H1 (cell line): ENCODE measurements at regions not wholly inside any gene's neighbourhood (a gene's known extent, or its start where the extent isn't known, plus 50 kb on each side); places are given as distances from the start of the nearest gene placed in this dataset.

Experiments used
- CTCF ChIA-PET: fragments of 300-600 bp; sonication (Branson Sonifier 250); formaldehyde crosslinking; loops from one replicate; lab custom pipeline; 2021; ENCODE audit not compliant: partially characterized antibody; lab: Charles Lee
- POLR2A ChIA-PET: fragments of 300-600 bp; sonication (Branson Sonifier 250); formaldehyde crosslinking; loops from one replicate; lab custom pipeline; 2021; ENCODE audit warnings: inconsistent platforms; ENCODE audit not compliant: partially characterized antibody; lab: Charles Lee
- DNase-seq, 2 experiments: peaks; one replicate each; pipeline versions ENCODE4 v3.0.0 to v3.0.0-alpha.2; 2010 to 2022; ENCODE audit warnings: low spot score in 2 of 2, low read depth in 1 of 2, mixed read lengths in 1 of 2
- FAIRE-seq: peaks from 2 replicates; lab custom pipeline; 2011; peaks lifted over from hg19 to GRCh38; lab: Jason Lieb, UNC
- H2AFZ ChIP-seq: 2 replicates; pipeline ENCODE4 v1.8.1; 2012; ENCODE audit warnings: low read length, inconsistent platforms
- H2AK5ac ChIP-seq: 2 replicates; pipeline ENCODE4 v1.6.1; 2013; ENCODE audit warnings: low read depth, low read length
- H2BK120ac ChIP-seq: replicated peaks from 2 replicates; pipeline ENCODE3; 2013; ENCODE audit warnings: low read depth, low read length, inconsistent platforms
- H2BK12ac ChIP-seq: 2 replicates; pipeline ENCODE4 v1.6.1; 2013; ENCODE audit warnings: low read depth, low read length
- H2BK15ac ChIP-seq: 2 replicates; pipeline ENCODE4 v1.6.1; 2013; ENCODE audit warnings: low read length
- H2BK20ac ChIP-seq: 2 replicates; pipeline ENCODE4 v1.6.1; 2013; ENCODE audit warnings: low read length
- H2BK5ac ChIP-seq: 2 replicates; pipeline ENCODE4 v1.6.1; 2013; ENCODE audit warnings: low read depth, low read length
- H3K14ac ChIP-seq: 2 replicates; pipeline ENCODE4 v1.6.1; 2013; ENCODE audit warnings: inconsistent platforms; ENCODE audit not compliant: insufficient read length
- H3K18ac ChIP-seq: 2 replicates; pipeline ENCODE4 v1.6.1; 2013; ENCODE audit warnings: low read length; ENCODE audit errors: extremely low read depth
- H3K23ac ChIP-seq: 2 replicates; pipeline ENCODE4 v1.6.1; 2013; ENCODE audit warnings: inconsistent platforms; ENCODE audit not compliant: insufficient read length
- H3K23me2 ChIP-seq: 2 replicates; pipeline ENCODE4 v1.6.1; 2013; ENCODE audit warnings: low read depth, low read length
- H3K27ac ChIP-seq: 2 replicates; pipeline ENCODE4 v1.6.1; 2011; ENCODE audit warnings: low read depth, low read length, inconsistent platforms
- H3K27me3 ChIP-seq, 4 experiments: replicated peaks in 1 of 4; 1 replicate in 1 of 4; 2 replicates in 3 of 4; pipeline versions ENCODE4 v1.6.1 to v1.8.1; 2011 to 2013; ENCODE audit warnings: low read length in 3 of 4, mild to moderate bottlenecking in 3 of 4, inconsistent platforms in 2 of 4, mixed read lengths in 2 of 4, moderate library complexity in 1 of 4; ENCODE audit not compliant: control insufficient read depth in 3 of 4, insufficient read depth in 3 of 4; ENCODE audit errors: extremely low read depth in 1 of 4
- H3K36me3 ChIP-seq, 4 experiments: 2 replicates each; pipeline versions ENCODE4 v1.6.1 to v1.8.1; 2011 to 2013; ENCODE audit warnings: mild to moderate bottlenecking in 4 of 4, low read length in 3 of 4, moderate library complexity in 2 of 4, control low read depth in 1 of 4, inconsistent platforms in 1 of 4; ENCODE audit not compliant: insufficient read depth in 4 of 4, control insufficient read depth in 2 of 4
- H3K4ac ChIP-seq: replicated peaks from 2 replicates; pipeline ENCODE3; 2013; ENCODE audit warnings: low read length, low read depth, mixed read lengths, inconsistent platforms; ENCODE audit not compliant: insufficient read length
- H3K4me1 ChIP-seq, 4 experiments: replicated peaks in 1 of 4; 1 replicate in 1 of 4; 2 replicates in 3 of 4; pipeline versions ENCODE4 v1.6.1 to v1.8.1; 2011 to 2013; ENCODE audit warnings: low read length in 3 of 4, inconsistent platforms in 2 of 4, mixed read lengths in 1 of 4; ENCODE audit not compliant: insufficient read depth in 4 of 4, control insufficient read depth in 3 of 4
- H3K4me2 ChIP-seq, 2 experiments: 2 replicates each; pipeline versions ENCODE4 v1.6.1 to v1.8.1; 2011 to 2013; ENCODE audit warnings: low read depth in 2 of 2, low read length in 2 of 2, control low read depth in 1 of 2, inconsistent platforms in 1 of 2, mild to moderate bottlenecking in 1 of 2; ENCODE audit not compliant: insufficient read depth in 1 of 2
- H3K4me3 ChIP-seq, 4 experiments: fragments of 200-600, 300-600 bp in 1 of 4; sonication (generic), shearing (Covaris generic), sonication (Bioruptor Twin) in 1 of 4; 2 replicates each; pipeline versions ENCODE4 v1.5.1 to v1.8.1; 2011 to 2016; ENCODE audit warnings: low read length in 4 of 4, low read depth in 3 of 4, control low read depth in 2 of 4, inconsistent platforms in 2 of 4, mild to moderate bottlenecking in 2 of 4, mixed read lengths in 1 of 4, moderate library complexity in 1 of 4; ENCODE audit not compliant: insufficient read depth in 2 of 4; ENCODE audit errors: extremely low read depth in 1 of 4
- H3K56ac ChIP-seq: replicated peaks from 2 replicates; pipeline ENCODE3; 2013; ENCODE audit warnings: low read depth, mild to moderate bottlenecking, mixed read lengths, low read length, inconsistent platforms; ENCODE audit not compliant: insufficient read length
- H3K79me1 ChIP-seq: 2 replicates; pipeline ENCODE4 v1.6.1; 2013; ENCODE audit warnings: low read depth, low read length, control low read depth
- H3K79me2 ChIP-seq, 2 experiments: 2 replicates each; pipeline versions ENCODE4 v1.6.1 to v1.8.1; 2012 to 2013; ENCODE audit warnings: low read length in 2 of 2, mild to moderate bottlenecking in 2 of 2, inconsistent platforms in 1 of 2; ENCODE audit not compliant: insufficient read depth in 2 of 2, control insufficient read depth in 1 of 2
- H3K9ac ChIP-seq, 4 experiments: replicated peaks in 1 of 4; 1 replicate in 1 of 4; 2 replicates in 3 of 4; pipeline versions ENCODE4 v1.6.1 to v1.8.1; 2011 to 2013; ENCODE audit warnings: low read depth in 3 of 4, low read length in 3 of 4, control low read depth in 2 of 4, mild to moderate bottlenecking in 2 of 4, moderate library complexity in 2 of 4, inconsistent platforms in 1 of 4; ENCODE audit errors: extremely low read depth in 1 of 4
- H3K9me3 ChIP-seq, 2 experiments: 2 replicates each; pipeline versions ENCODE4 v1.6.1 to v1.8.1; 2012 to 2013; ENCODE audit warnings: mild to moderate bottlenecking in 2 of 2, moderate library complexity in 2 of 2, control low read depth in 1 of 2, inconsistent platforms in 1 of 2, low read depth in 1 of 2, low read length in 1 of 2, mixed read lengths in 1 of 2; ENCODE audit not compliant: insufficient read depth in 2 of 2
- H4K20me1 ChIP-seq, 2 experiments: replicated peaks in 1 of 2; 2 replicates each; pipeline versions ENCODE3 to v1.8.1; 2011 to 2013; ENCODE audit warnings: inconsistent platforms in 2 of 2, low read length in 2 of 2, mild to moderate bottlenecking in 1 of 2; ENCODE audit not compliant: insufficient read depth in 2 of 2, control insufficient read depth in 1 of 2
- H4K5ac ChIP-seq: 2 replicates; pipeline ENCODE4 v1.6.1; 2013; ENCODE audit warnings: low read length, low read depth, mixed read lengths, inconsistent platforms; ENCODE audit not compliant: insufficient read length
- H4K8ac ChIP-seq: 2 replicates; pipeline ENCODE4 v1.8.0; 2013; ENCODE audit warnings: mild to moderate bottlenecking, moderate library complexity, low read length, inconsistent platforms; ENCODE audit not compliant: insufficient read depth; ENCODE audit errors: extremely low read depth
- H4K91ac ChIP-seq: replicated peaks from 2 replicates; pipeline ENCODE3; 2013; ENCODE audit warnings: low read length, mixed read lengths, inconsistent platforms; ENCODE audit not compliant: insufficient read length
- ASH2L ChIP-seq: fragments of 200-600, 300-600 bp; sonication (generic); IDR thresholded peaks from one replicate; pipeline ENCODE4 v1.7.1; 2017; ENCODE audit warnings: low read length
- BCL11A ChIP-seq, 2 experiments: IDR thresholded peaks; one replicate each; pipeline ENCODE4 v1.6.1; 2011; ENCODE audit warnings: low read depth in 2 of 2, low read length in 2 of 2, mild to moderate bottlenecking in 2 of 2
- CHD2 ChIP-seq: IDR thresholded peaks from 2 replicates; pipeline ENCODE4 v1.6.1; 2012; ENCODE audit warnings: low read length, improper control_type of control experiment
- EGR1 ChIP-seq: IDR thresholded peaks from 2 replicates; pipeline ENCODE4 v1.6.1; 2011; ENCODE audit warnings: low read depth, low read length, borderline replicate concordance
- EZH2 ChIP-seq: fragments of 200-600 bp; sonication (generic); IDR thresholded peaks from 2 replicates; pipeline ENCODE4 v1.7.1; 2012; ENCODE audit warnings: low read depth, mild to moderate bottlenecking, moderate library complexity, low read length, inconsistent platforms; ENCODE audit not compliant: severe bottlenecking
- SIN3A ChIP-seq, 2 experiments: IDR thresholded peaks in 1 of 2; conservative IDR thresholded peaks in 1 of 2; 2 replicates each; pipeline ENCODE4 v1.6.1; 2011 to 2012; ENCODE audit warnings: low read length in 2 of 2, improper control_type of control experiment in 1 of 2, low read depth in 1 of 2, mild to moderate bottlenecking in 1 of 2
- SIX5 ChIP-seq: IDR thresholded peaks from 2 replicates; pipeline ENCODE4 v1.6.1; 2011; ENCODE audit warnings: mild to moderate bottlenecking, low read depth, low read length
- SRF ChIP-seq: IDR thresholded peaks from 2 replicates; pipeline ENCODE4 v1.6.1; 2011; ENCODE audit warnings: mild to moderate bottlenecking, low read depth, low read length, moderate library complexity
- TAF1 ChIP-seq: IDR thresholded peaks from 2 replicates; pipeline ENCODE4 v1.6.1; 2011; ENCODE audit warnings: mild to moderate bottlenecking, low read depth, low read length
- WGBS, 2 experiments: shearing (Covaris generic) in 1 of 2; methylation state at CpG; one replicate each; pipeline versions ENCODE4 v1.1.6 to v1.1.7; 2013 to 2015; ENCODE audit warnings: low lambda C conversion rate in 2 of 2, mixed read lengths in 2 of 2, inconsistent platforms in 1 of 2, low coverage in 1 of 2, missing lambda C conversion rate in 1 of 2; ENCODE audit not compliant: insufficient replicate concordance in 2 of 2, insufficient coverage in 1 of 2, insufficient read length in 1 of 2; ENCODE audit errors: extremely low coverage in 1 of 2, missing lambda C conversion rate in 1 of 2; 5-methylcytosine and 5-hydroxymethylcytosine counted together

- ChIA-PET CTCF (interaction anchor here (1.0 to 2.0 kb wide), 2 partner anchors 10 to 359 kb away, joined by 4 to 5 read pairs; no protein-coding TSS in a partner anchor), POLR2A (no interaction called here)
- FAIRE-seq (no peak), DNase-seq (no peak)
- no peak for TF ChIP-seq EZH2
- no peak for TF ChIP-seq TAF1
- no peak for TF ChIP-seq SIX5
- no peak for TF ChIP-seq SIN3A (conservative IDR thresholded peaks at IDR 0.05 in 1 of 2, IDR thresholded peaks at IDR 0.05 in 1 of 2; ENCODE audit: low read depth in 1 of 2, low read length in 2 of 2)
- TF ChIP-seq ASH2L = no peak
- TF ChIP-seq SRF = no peak
- no peak for TF ChIP-seq BCL11A (IDR thresholded peaks at IDR 0.05; ENCODE audit: low read depth in 2 of 2, low read length in 2 of 2)
- TF ChIP-seq CHD2 = no peak
- no peak for TF ChIP-seq EGR1
- H2BK120ac ChIP-seq = no peak overlapping the region
- no peaks in the 10 kb centered on the region for H3K79me2 ChIP-seq
- H4K8ac ChIP-seq = no peak overlapping the region
- H2AK5ac ChIP-seq = no peak overlapping the region
- no peaks in the 10 kb centered on the region for H3K36me3 ChIP-seq
- no peak overlapping the region for H3K14ac ChIP-seq
- H4K5ac ChIP-seq = no peak overlapping the region
- no peak overlapping the region for H2BK5ac ChIP-seq
- H2BK20ac ChIP-seq = no peak overlapping the region
- peaks cover 0 to 2% (median 0%) of the 10 kb centered on the region in 4 experiments; a peak in 1 of 7 replicates for H3K4me1 ChIP-seq
- no peaks in the 10 kb centered on the region for H3K23me2 ChIP-seq
- H3K4me3 ChIP-seq = no peak overlapping the region
- H3K9ac ChIP-seq = no peak overlapping the region
- no peak overlapping the region for H2AFZ ChIP-seq
- no peak overlapping the region for H3K4ac ChIP-seq
- no peaks in the 10 kb centered on the region for H4K20me1 ChIP-seq
- H3K4me2 ChIP-seq = no peak overlapping the region
- H3K79me1 ChIP-seq = no peaks in the 10 kb centered on the region
- WGBS, 2 experiments = 90% methylated on average over 2 of the region's 2 CpGs; no CpG with 5 or more reads in 1 of the 2 experiments
- H3K23ac ChIP-seq = no peak overlapping the region
- no peak overlapping the region for H2BK12ac ChIP-seq
- H3K27ac ChIP-seq = no peak overlapping the region
- H3K9me3 ChIP-seq = no peaks in the 10 kb centered on the region
- no peak overlapping the region for H3K18ac ChIP-seq
- no peak overlapping the region for H4K91ac ChIP-seq
- no peak overlapping the region for H3K56ac ChIP-seq
- no peak overlapping the region for H2BK15ac ChIP-seq
- H3K27me3 ChIP-seq = no peaks in the 10 kb centered on the region; a peak in 1 of 7 replicates
Measured at GRCh38 chr14:99030454-99030853, 241.5 kb downstream of the BCL11B start.
